Astrocyte (in vitro differentiated cells and primary cell): ENCODE measurements at regions not wholly inside any gene's neighbourhood (a gene's known extent, or its start where the extent isn't known, plus 50 kb on each side); places are given as distances from the start of the nearest gene placed in this dataset.

Experiments used
- DNase-seq: peaks from one replicate; pipeline ENCODE4 v3.0.0-alpha.2; 2010; ENCODE audit warnings: low read depth
- FAIRE-seq: peaks from 2 replicates; lab custom pipeline; 2011; peaks lifted over from hg19 to GRCh38; lab: Jason Lieb, UNC
- H2AFZ ChIP-seq: 2 replicates; pipeline ENCODE4 v1.6.0; 2012; ENCODE audit warnings: low read depth, low read length, inconsistent platforms
- H3K27ac ChIP-seq: 2 replicates; pipeline ENCODE4 v1.5.1; 2011; ENCODE audit warnings: low read depth, low read length, inconsistent platforms
- H3K27me3 ChIP-seq: 2 replicates; pipeline ENCODE4 v1.6.0; 2011; ENCODE audit warnings: low read length, inconsistent platforms; ENCODE audit not compliant: insufficient read depth
- H3K36me3 ChIP-seq: 2 replicates; pipeline ENCODE4 v1.5.1; 2011; ENCODE audit warnings: low read length, inconsistent platforms; ENCODE audit not compliant: insufficient read depth
- H3K4me1 ChIP-seq: 2 replicates; pipeline ENCODE4 v1.5.1; 2011; ENCODE audit warnings: low read length, inconsistent platforms; ENCODE audit not compliant: insufficient read depth
- H3K4me2 ChIP-seq: 2 replicates; pipeline ENCODE4 v1.6.0; 2012; ENCODE audit warnings: low read length, inconsistent platforms
- H3K4me3 ChIP-seq: 2 replicates; pipeline ENCODE4 v1.5.1; 2011; ENCODE audit warnings: low read depth, mild to moderate bottlenecking, low read length, inconsistent platforms; ENCODE audit not compliant: insufficient read depth
- H3K79me2 ChIP-seq: 2 replicates; pipeline ENCODE4 v1.6.0; 2012; ENCODE audit warnings: mild to moderate bottlenecking, low read length, inconsistent platforms; ENCODE audit not compliant: insufficient read depth
- H3K9ac ChIP-seq: 2 replicates; pipeline ENCODE4 v1.6.0; 2012; ENCODE audit warnings: mild to moderate bottlenecking, low read length, inconsistent platforms
- H3K9me3 ChIP-seq: 2 replicates; pipeline ENCODE4 v1.5.1; 2012; ENCODE audit warnings: low read depth, mild to moderate bottlenecking, low read length, inconsistent platforms; ENCODE audit not compliant: insufficient read depth
- H4K20me1 ChIP-seq: 2 replicates; pipeline ENCODE4 v1.6.0; 2012; ENCODE audit warnings: low read length, inconsistent platforms; ENCODE audit not compliant: insufficient read depth
- H3K27ac Mint-ChIP-seq: one replicate; pipeline ENCODE4 v1.8.0; 2021; ENCODE audit warnings: mild to moderate bottlenecking, mixed read lengths; ENCODE audit not compliant: unreplicated experiment
- H3K27me3 Mint-ChIP-seq: one replicate; pipeline ENCODE4 v1.8.0; 2021; ENCODE audit warnings: low read depth, mixed read lengths; ENCODE audit not compliant: unreplicated experiment
- H3K36me3 Mint-ChIP-seq: one replicate; pipeline ENCODE4 v1.8.0; 2021; ENCODE audit warnings: low read depth, mixed read lengths; ENCODE audit not compliant: unreplicated experiment
- H3K4me1 Mint-ChIP-seq: one replicate; pipeline ENCODE4 v1.8.0; 2021; ENCODE audit warnings: low read depth, mixed read lengths; ENCODE audit not compliant: unreplicated experiment
- H3K4me3 Mint-ChIP-seq: one replicate; pipeline ENCODE4 v1.8.0; 2021; ENCODE audit warnings: mild to moderate bottlenecking, moderate library complexity, mixed read lengths; ENCODE audit not compliant: unreplicated experiment
- H3K9me3 Mint-ChIP-seq: one replicate; pipeline ENCODE4 v1.8.0; 2021; ENCODE audit warnings: mild to moderate bottlenecking, mixed read lengths; ENCODE audit not compliant: unreplicated experiment
- EZH2 ChIP-seq: IDR thresholded peaks from 2 replicates; pipeline ENCODE4 v1.6.1; 2012; ENCODE audit warnings: mild to moderate bottlenecking, low read length, inconsistent platforms; ENCODE audit not compliant: insufficient read depth
- TF ChIP-seq, protein P1 (sequence below): IDR thresholded peaks from 2 replicates; pipeline ENCODE4 v1.5.1; 2011; ENCODE audit warnings: low read depth, mild to moderate bottlenecking, inconsistent platforms, low read length, moderate library complexity; ENCODE audit not compliant: insufficient read depth

DNA sequence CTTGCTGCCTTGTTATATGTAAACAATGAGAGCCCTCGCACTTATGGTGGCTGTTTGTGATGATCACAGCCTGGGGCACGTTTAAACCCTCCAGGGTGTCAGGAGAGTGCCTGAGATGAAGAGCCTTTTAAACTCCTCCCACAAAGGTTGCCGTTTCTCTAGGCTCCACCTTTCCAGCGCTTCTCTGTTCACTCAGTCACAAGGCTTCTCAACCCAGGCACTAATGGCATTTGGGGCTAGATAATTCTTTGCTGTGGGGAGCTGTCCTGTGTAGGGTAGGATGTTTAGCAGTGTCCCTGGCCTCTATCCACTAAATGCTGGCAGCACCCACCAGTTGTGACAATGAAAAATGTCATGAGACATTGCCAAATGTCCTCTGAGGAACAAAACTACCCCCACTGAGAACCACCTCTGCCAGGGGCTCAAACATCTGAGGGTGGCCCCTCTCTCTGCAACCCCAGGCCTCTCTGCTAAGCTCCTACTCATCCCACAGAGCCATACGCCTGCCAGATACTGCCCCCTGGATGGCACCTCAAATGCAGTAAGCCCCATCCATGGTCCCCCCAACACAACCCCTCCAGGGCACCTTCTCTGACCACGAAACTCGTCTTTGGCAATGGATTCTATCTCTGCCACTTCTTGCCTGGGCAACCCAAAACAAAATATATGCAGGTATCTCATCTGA is 144.3 kb upstream of the ZMIZ1 start:
- no peak overlapping the region for H3K27ac ChIP-seq

DNA sequence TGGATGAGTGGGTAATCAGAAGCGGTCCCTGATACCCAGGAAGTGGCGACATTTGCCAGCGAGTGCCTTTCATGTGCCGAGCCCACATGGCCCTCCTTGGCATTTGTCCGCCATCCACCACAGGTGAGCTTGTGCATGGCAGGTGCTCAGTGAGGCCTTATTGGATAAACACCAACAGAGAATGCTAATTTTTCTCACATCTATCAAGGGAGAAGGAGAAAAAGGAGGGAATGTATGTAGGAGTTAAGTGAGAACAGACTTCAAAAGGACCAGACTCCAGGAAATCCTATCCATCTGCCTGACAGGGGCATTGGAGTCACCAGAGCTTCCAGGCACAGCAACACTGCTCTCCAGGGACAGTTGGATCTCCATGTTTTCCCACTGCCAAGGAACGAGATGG is 143.5 kb upstream of the ZMIZ1 start:
- H3K9ac ChIP-seq: no peak overlapping the region
- H3K36me3 ChIP-seq: no peaks in the 10 kb centered on the region
- DNase-seq: no peak
- H3K27ac ChIP-seq: no peak overlapping the region
- H3K4me1 ChIP-seq: peaks cover 13% of the 10 kb centered on the region
- H4K20me1 ChIP-seq: no peaks in the 10 kb centered on the region
- H3K36me3 Mint-ChIP-seq: peaks cover 3% of the 10 kb centered on the region
- no peak overlapping the region for H3K4me3 ChIP-seq
- peak overlapping the region; percentile 47 for H3K4me2 ChIP-seq
- H3K4me3 Mint-ChIP-seq: no peak overlapping the region
- peaks cover 7% of the 10 kb centered on the region for H3K27me3 ChIP-seq
- peaks cover 13% of the 10 kb centered on the region for H3K4me1 Mint-ChIP-seq
- no peak overlapping the region for H3K27ac Mint-ChIP-seq
- H3K79me2 ChIP-seq: no peaks in the 10 kb centered on the region
- H2AFZ ChIP-seq: no peak overlapping the region
- TF ChIP-seq, protein P1, sequence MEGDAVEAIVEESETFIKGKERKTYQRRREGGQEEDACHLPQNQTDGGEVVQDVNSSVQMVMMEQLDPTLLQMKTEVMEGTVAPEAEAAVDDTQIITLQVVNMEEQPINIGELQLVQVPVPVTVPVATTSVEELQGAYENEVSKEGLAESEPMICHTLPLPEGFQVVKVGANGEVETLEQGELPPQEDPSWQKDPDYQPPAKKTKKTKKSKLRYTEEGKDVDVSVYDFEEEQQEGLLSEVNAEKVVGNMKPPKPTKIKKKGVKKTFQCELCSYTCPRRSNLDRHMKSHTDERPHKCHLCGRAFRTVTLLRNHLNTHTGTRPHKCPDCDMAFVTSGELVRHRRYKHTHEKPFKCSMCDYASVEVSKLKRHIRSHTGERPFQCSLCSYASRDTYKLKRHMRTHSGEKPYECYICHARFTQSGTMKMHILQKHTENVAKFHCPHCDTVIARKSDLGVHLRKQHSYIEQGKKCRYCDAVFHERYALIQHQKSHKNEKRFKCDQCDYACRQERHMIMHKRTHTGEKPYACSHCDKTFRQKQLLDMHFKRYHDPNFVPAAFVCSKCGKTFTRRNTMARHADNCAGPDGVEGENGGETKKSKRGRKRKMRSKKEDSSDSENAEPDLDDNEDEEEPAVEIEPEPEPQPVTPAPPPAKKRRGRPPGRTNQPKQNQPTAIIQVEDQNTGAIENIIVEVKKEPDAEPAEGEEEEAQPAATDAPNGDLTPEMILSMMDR: no peak
- no peak for TF ChIP-seq EZH2
- H3K9me3 Mint-ChIP-seq: no peaks in the 10 kb centered on the region
- H3K27me3 Mint-ChIP-seq: peaks cover 50% of the 10 kb centered on the region
- H3K9me3 ChIP-seq: no peaks in the 10 kb centered on the region
- no peak for FAIRE-seq

More for the DNA sequence above, 144.3 kb upstream of the ZMIZ1 start:
- Mint-ChIP-seq H3K27ac (no peak overlapping the region), H3K27me3 (peaks cover 52% of the 10 kb centered on the region), H3K9me3 (no peaks in the 10 kb centered on the region), H3K4me3 (no peak overlapping the region), H3K4me1 (peaks cover 13% of the 10 kb centered on the region), H3K36me3 (peaks cover 3% of the 10 kb centered on the region)
- no peaks in the 10 kb centered on the region for H3K36me3 ChIP-seq
- DNase-seq: no peak
- no peak overlapping the region for H3K4me2 ChIP-seq
- peaks cover 7% of the 10 kb centered on the region for H3K27me3 ChIP-seq
- peaks cover 13% of the 10 kb centered on the region for H3K4me1 ChIP-seq
- H2AFZ ChIP-seq: no peak overlapping the region
- no peak for TF ChIP-seq EZH2
- TF ChIP-seq, protein P1: no peak
- no peak overlapping the region for H3K9ac ChIP-seq
- H3K79me2 ChIP-seq: no peaks in the 10 kb centered on the region
- H3K4me3 ChIP-seq: no peak overlapping the region
- FAIRE-seq: no peak
- H4K20me1 ChIP-seq: no peaks in the 10 kb centered on the region
- H3K9me3 ChIP-seq: no peaks in the 10 kb centered on the region

DNA sequence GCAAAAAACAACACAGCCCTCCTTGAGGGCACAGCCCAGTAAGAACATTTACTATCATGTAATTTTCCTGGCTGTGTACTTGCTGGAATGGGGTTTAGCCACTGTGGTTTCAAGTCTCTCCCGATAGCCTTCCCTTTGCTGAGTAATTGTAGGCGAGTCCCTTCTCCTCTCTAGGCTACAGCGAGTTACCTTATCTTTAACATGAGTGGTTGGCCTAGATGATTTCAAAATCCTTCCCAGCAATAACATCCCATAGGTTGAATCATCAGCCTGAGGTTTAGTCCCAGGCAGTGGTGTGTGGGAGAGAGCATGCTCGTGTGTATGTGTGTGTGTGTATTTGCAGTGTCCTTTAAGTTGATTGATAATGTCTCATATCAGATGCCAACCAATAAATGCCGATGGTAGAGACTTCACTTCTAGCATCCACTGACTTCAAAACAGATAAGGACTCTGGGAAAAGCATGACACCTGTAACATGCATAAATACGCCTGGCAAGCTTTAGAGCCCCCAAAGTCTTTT is 142.9 kb upstream of the ZMIZ1 start:
- H3K4me1 Mint-ChIP-seq: peaks cover 13% of the 10 kb centered on the region
- no peaks in the 10 kb centered on the region for H3K9me3 ChIP-seq
- no peaks in the 10 kb centered on the region for H3K9me3 Mint-ChIP-seq
- no peak overlapping the region for H3K4me3 Mint-ChIP-seq
- no peak for TF ChIP-seq EZH2
- TF ChIP-seq, protein P1: no peak
- peaks cover 3% of the 10 kb centered on the region for H3K36me3 Mint-ChIP-seq
- H3K79me2 ChIP-seq: no peaks in the 10 kb centered on the region
- H3K36me3 ChIP-seq: no peaks in the 10 kb centered on the region
- H3K4me1 ChIP-seq: peaks cover 17% of the 10 kb centered on the region
- H3K27me3 Mint-ChIP-seq: peaks cover 53% of the 10 kb centered on the region
- no peak overlapping the region for H3K9ac ChIP-seq
- no peaks in the 10 kb centered on the region for H4K20me1 ChIP-seq
- H2AFZ ChIP-seq: no peak overlapping the region
- FAIRE-seq: peak; percentile 94
- no peak overlapping the region for H3K27ac Mint-ChIP-seq
- H3K27ac ChIP-seq: no peak overlapping the region
- H3K27me3 ChIP-seq: peaks cover 3% of the 10 kb centered on the region
- no peak overlapping the region for H3K4me3 ChIP-seq
- DNase-seq: peak; percentile 99
- H3K4me2 ChIP-seq: peak overlapping the region; percentile 47
